LNCAP (cell line): ENCODE measurements at regions not wholly inside any gene's neighbourhood (a gene's known extent, or its start where the extent isn't known, plus 50 kb on each side); places are given as distances from the start of the nearest gene placed in this dataset.

Source experiments
- TF ChIP-seq, protein P1 (sequence below): fragments of 450-650 bp; IDR thresholded peaks from 2 replicates; pipeline ENCODE4 v1.5.1; 2017; ENCODE audit warnings: mild to moderate bottlenecking

GRCh38 chr7:93737953-93738352 lies 152.6 kb downstream of the TFPI2 start:
- TF ChIP-seq, protein P1, sequence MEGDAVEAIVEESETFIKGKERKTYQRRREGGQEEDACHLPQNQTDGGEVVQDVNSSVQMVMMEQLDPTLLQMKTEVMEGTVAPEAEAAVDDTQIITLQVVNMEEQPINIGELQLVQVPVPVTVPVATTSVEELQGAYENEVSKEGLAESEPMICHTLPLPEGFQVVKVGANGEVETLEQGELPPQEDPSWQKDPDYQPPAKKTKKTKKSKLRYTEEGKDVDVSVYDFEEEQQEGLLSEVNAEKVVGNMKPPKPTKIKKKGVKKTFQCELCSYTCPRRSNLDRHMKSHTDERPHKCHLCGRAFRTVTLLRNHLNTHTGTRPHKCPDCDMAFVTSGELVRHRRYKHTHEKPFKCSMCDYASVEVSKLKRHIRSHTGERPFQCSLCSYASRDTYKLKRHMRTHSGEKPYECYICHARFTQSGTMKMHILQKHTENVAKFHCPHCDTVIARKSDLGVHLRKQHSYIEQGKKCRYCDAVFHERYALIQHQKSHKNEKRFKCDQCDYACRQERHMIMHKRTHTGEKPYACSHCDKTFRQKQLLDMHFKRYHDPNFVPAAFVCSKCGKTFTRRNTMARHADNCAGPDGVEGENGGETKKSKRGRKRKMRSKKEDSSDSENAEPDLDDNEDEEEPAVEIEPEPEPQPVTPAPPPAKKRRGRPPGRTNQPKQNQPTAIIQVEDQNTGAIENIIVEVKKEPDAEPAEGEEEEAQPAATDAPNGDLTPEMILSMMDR = no peak

DNA sequence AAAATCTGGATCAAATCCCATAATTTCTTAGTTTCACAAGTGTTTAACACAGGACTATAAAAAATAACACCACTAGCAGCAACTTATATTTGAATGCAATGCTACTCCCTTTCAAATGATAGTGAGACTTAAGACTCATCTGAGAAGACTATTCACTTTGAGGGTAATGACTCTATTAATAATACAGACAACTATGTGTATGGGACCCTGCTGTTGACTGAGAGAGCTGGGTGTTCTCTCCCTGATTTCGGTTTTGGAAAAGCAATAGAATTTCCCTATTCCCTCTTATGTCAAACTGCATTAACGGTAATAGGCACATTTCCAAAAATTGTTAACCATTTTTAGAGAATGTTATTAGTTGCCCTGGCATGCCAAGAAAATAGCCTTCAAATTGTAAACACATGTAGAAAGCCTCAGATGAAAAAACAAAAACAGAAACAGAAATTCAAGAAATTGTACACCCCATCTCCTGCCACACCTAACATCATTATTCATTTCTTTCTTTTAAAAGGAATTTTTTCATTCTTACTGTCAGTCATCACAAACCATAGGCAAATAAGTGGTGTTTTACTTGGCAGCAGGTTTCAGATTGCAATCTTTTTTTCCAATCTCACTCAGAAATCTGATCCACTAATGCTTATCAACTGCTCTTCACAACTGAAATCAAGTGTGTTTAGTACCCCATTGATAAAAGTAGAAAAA lies 153.7 kb downstream of the TFPI2 start:
- TF ChIP-seq, protein P1 = no peak

GRCh38 chr7:93728292-93728691 lies 153.8 kb upstream of the CALCR start:
- TF ChIP-seq, protein P1 = no peak

GRCh38 chr7:93725954-93726353 lies 151.4 kb upstream of the CALCR start:
- TF ChIP-seq, protein P1 = no peak

- TF ChIP-seq, protein P1 = no peak
Observed at GRCh38 chr7:93723424-93724124, 149.1 kb upstream of the CALCR start.

- TF ChIP-seq, protein P1 = no peak
Observed at GRCh38 chr7:93720106-93720505, 145.6 kb upstream of the CALCR start.

GRCh38 chr7:93719546-93719945 lies 145.0 kb upstream of the CALCR start:
- TF ChIP-seq, protein P1 = no peak
